Endodermal cell (in vitro differentiated cells): ENCODE measurements at regions not wholly inside any gene's neighbourhood (a gene's known extent, or its start where the extent isn't known, plus 50 kb on each side); places are given as distances from the start of the nearest gene placed in this dataset.

Source experiments
- DNase-seq: peaks from one replicate; pipeline ENCODE4 v3.0.0-alpha.2; 2017
- H3K27ac ChIP-seq: 2 replicates; pipeline ENCODE4 v1.5.1; 2013; ENCODE audit warnings: mild to moderate bottlenecking, low read depth, low read length, moderate library complexity
- H3K27me3 ChIP-seq: 2 replicates; pipeline ENCODE4 v1.6.1; 2013; ENCODE audit warnings: mild to moderate bottlenecking, low read length, moderate library complexity; ENCODE audit not compliant: insufficient read depth, control insufficient read depth, poor library complexity, severe bottlenecking
- H3K36me3 ChIP-seq: 2 replicates; pipeline ENCODE4 v1.7.0; 2013; ENCODE audit warnings: mild to moderate bottlenecking, low read length, moderate library complexity; ENCODE audit not compliant: control insufficient read depth, insufficient read depth
- H3K4me1 ChIP-seq: one replicate; pipeline ENCODE4 v1.7.0; 2013; ENCODE audit warnings: low read length; ENCODE audit not compliant: control insufficient read depth, insufficient read depth
- H3K4me3 ChIP-seq: 2 replicates; pipeline ENCODE4 v1.5.1; 2013; ENCODE audit warnings: mild to moderate bottlenecking, low read length, moderate library complexity
- H3K9ac ChIP-seq: 2 replicates; pipeline ENCODE4 v1.6.1; 2013; ENCODE audit warnings: mild to moderate bottlenecking, low read length, moderate library complexity; ENCODE audit not compliant: poor library complexity, severe bottlenecking; ENCODE audit errors: extremely low read depth
- H3K9me3 ChIP-seq: 2 replicates; pipeline ENCODE4 v1.6.1; 2013; ENCODE audit warnings: mild to moderate bottlenecking, low read length, moderate library complexity; ENCODE audit not compliant: control insufficient read depth
- H3K27ac Mint-ChIP-seq: 2 replicates; pipeline ENCODE4 v1.8.0; 2020; ENCODE audit warnings: mixed read lengths
- H3K27me3 Mint-ChIP-seq: 2 replicates; pipeline ENCODE4 v1.8.0; 2021; ENCODE audit warnings: mild to moderate bottlenecking, mixed read lengths; ENCODE audit not compliant: insufficient read depth
- H3K36me3 Mint-ChIP-seq: 2 replicates; pipeline ENCODE4 v1.8.0; 2020; ENCODE audit warnings: low read depth, mixed read lengths
- H3K4me1 Mint-ChIP-seq: 2 replicates; pipeline ENCODE4 v1.8.0; 2020; ENCODE audit warnings: mixed read lengths
- H3K4me3 Mint-ChIP-seq: 2 replicates; pipeline ENCODE4 v1.8.0; 2020; ENCODE audit warnings: mild to moderate bottlenecking, moderate library complexity, mixed read lengths
- H3K9me3 Mint-ChIP-seq: 2 replicates; pipeline ENCODE4 v1.8.0; 2020; ENCODE audit warnings: mild to moderate bottlenecking, mixed read lengths
- WGBS, 2 experiments: methylation state at CpG; one replicate each; pipeline versions ENCODE4 v1.1.5 to v1.1.7; 2013; ENCODE audit warnings: missing lambda C conversion rate in 2 of 2, mixed read lengths in 1 of 2; ENCODE audit not compliant: insufficient coverage in 1 of 2, insufficient read length in 1 of 2; 5-methylcytosine and 5-hydroxymethylcytosine counted together
- TF ChIP-seq, protein P1 (sequence below): fragments of 200-600 bp; sonication (generic); conservative IDR thresholded peaks from 2 replicates; pipeline ENCODE4 v1.5.0; 2021; ENCODE audit warnings: antibody characterized with exemption, mild to moderate bottlenecking

DNA sequence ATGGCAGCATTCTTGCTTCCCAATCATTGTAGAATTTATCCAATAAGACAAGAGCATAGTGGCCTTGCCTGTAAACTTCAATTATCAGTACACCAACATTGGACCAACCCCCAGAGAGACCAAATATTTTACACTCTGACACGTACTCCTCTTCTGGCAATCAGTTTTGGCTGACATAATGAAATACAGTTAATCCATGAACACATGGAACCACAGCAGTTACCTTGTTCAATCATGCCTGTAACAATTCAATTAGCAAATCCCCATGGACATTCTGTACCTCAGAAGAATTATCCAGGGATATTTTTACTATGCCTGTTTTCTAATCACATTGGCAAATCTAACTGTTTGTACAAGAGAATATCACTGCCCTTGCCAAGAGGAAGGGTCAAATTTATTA lies 2162.0 kb downstream of the MRPL39 start:
- H3K36me3 Mint-ChIP-seq, result no peaks in the 10 kb centered on the region
- H3K9me3 Mint-ChIP-seq, result peaks cover 27% of the 10 kb centered on the region
- no peak overlapping the region for H3K27ac ChIP-seq
- H3K27me3 Mint-ChIP-seq, result no peaks in the 10 kb centered on the region
- no peak overlapping the region for H3K4me3 ChIP-seq
- H3K27me3 ChIP-seq, result no peaks in the 10 kb centered on the region
- H3K9ac ChIP-seq, result no peak overlapping the region
- no peaks in the 10 kb centered on the region for H3K36me3 ChIP-seq
- no peaks in the 10 kb centered on the region for H3K4me1 ChIP-seq
- TF ChIP-seq, protein P1, sequence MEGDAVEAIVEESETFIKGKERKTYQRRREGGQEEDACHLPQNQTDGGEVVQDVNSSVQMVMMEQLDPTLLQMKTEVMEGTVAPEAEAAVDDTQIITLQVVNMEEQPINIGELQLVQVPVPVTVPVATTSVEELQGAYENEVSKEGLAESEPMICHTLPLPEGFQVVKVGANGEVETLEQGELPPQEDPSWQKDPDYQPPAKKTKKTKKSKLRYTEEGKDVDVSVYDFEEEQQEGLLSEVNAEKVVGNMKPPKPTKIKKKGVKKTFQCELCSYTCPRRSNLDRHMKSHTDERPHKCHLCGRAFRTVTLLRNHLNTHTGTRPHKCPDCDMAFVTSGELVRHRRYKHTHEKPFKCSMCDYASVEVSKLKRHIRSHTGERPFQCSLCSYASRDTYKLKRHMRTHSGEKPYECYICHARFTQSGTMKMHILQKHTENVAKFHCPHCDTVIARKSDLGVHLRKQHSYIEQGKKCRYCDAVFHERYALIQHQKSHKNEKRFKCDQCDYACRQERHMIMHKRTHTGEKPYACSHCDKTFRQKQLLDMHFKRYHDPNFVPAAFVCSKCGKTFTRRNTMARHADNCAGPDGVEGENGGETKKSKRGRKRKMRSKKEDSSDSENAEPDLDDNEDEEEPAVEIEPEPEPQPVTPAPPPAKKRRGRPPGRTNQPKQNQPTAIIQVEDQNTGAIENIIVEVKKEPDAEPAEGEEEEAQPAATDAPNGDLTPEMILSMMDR, result no peak
- no peak overlapping the region for H3K27ac Mint-ChIP-seq
- WGBS, 2 experiments, result 60 to 100% methylated on average over 1 of the region's 1 CpG
- H3K9me3 ChIP-seq, result peaks cover 9% of the 10 kb centered on the region
- H3K4me1 Mint-ChIP-seq, result no peaks in the 10 kb centered on the region
- no peak for DNase-seq
- no peak overlapping the region for H3K4me3 Mint-ChIP-seq

DNA sequence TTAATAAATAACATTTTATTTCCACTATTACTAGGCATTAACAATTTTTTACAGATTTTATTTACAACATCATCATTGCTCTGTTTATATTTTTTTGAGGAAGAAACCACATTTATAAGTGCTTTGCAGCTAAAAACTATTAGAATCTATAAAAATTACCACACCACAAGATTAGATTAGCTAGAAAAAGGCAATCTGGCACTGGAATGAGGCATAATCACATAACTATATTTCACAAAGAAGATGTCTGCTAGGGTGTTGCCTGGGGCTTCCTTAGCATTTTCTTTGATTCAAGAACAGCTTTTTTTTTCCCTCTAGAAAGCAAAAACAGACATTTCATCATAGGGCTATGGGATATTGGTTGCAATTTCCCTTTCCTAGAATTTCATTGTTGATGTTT lies 2169.2 kb downstream of the MRPL39 start:
- H3K9ac ChIP-seq, result no peak overlapping the region
- TF ChIP-seq, protein P1, result no peak

DNA sequence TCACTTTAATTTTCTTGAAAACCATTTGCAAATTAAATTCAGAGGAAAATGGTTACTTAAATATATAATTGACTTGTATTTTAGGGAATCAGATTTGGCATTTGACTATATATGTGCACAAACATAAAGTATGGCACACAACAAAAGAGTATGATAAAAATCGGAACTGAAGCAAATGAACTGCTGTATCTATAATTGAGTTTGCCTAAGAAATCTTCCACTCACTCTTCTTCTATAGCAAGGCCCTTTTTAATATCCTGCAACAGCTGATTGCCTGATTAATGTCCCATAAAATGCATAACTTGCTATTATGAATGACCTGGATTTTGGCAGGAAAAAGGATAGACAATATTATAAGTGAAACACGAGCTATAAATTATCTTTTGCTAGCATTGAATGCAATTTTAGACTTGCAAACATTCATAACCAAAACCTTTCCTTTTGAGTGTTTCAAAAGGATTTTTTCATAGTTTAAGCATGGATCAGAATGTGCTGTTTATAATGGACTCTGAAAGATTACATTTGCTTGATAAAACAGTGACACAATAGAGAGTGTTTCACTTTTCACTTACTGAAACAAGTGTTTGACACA lies 2204.3 kb downstream of the MRPL39 start:
- no peak overlapping the region for H3K27ac ChIP-seq
- Mint-ChIP-seq H3K9me3 (no peaks in the 10 kb centered on the region), H3K36me3 (no peaks in the 10 kb centered on the region), H3K4me3 (no peak overlapping the region), H3K27ac (no peak overlapping the region), H3K27me3 (no peaks in the 10 kb centered on the region), H3K4me1 (peaks cover 4% of the 10 kb centered on the region)
- no peak overlapping the region for H3K9ac ChIP-seq
- DNase-seq, result no peak
- no peaks in the 10 kb centered on the region for H3K9me3 ChIP-seq
- H3K4me1 ChIP-seq, result no peaks in the 10 kb centered on the region
- WGBS, 2 experiments, result 100% methylated on average over 1 of the region's 2 CpGs; no CpG with 5 or more reads in 1 of the 2 experiments
- no peaks in the 10 kb centered on the region for H3K27me3 ChIP-seq
- H3K36me3 ChIP-seq, result no peaks in the 10 kb centered on the region
- TF ChIP-seq, protein P1, result no peak
- H3K4me3 ChIP-seq, result no peak overlapping the region

More for the DNA sequence above, 2169.2 kb downstream of the MRPL39 start:
- Histone ChIP-seq H3K36me3 (no peaks in the 10 kb centered on the region), H3K4me3 (no peak overlapping the region), H3K27me3 (no peaks in the 10 kb centered on the region), H3K4me1 (no peaks in the 10 kb centered on the region), H3K27ac (no peak overlapping the region), H3K9me3 (no peaks in the 10 kb centered on the region)
- no peak for DNase-seq
- Mint-ChIP-seq H3K27me3 (no peaks in the 10 kb centered on the region), H3K27ac (no peak overlapping the region), H3K4me3 (no peak overlapping the region), H3K9me3 (peaks cover 11% of the 10 kb centered on the region), H3K36me3 (no peaks in the 10 kb centered on the region), H3K4me1 (no peaks in the 10 kb centered on the region)
